Endodermal cell (in vitro differentiated cells): ENCODE measurements at regions not wholly inside any gene's neighbourhood (a gene's known extent, or its start where the extent isn't known, plus 50 kb on each side); places are given as distances from the start of the nearest gene placed in this dataset.

Source experiments
- DNase-seq: peaks from one replicate; pipeline ENCODE4 v3.0.0-alpha.2; 2017
- H3K27ac ChIP-seq: 2 replicates; pipeline ENCODE4 v1.5.1; 2013; ENCODE audit warnings: mild to moderate bottlenecking, low read depth, low read length, moderate library complexity
- H3K27me3 ChIP-seq: 2 replicates; pipeline ENCODE4 v1.6.1; 2013; ENCODE audit warnings: mild to moderate bottlenecking, low read length, moderate library complexity; ENCODE audit not compliant: insufficient read depth, control insufficient read depth, poor library complexity, severe bottlenecking
- H3K36me3 ChIP-seq: 2 replicates; pipeline ENCODE4 v1.7.0; 2013; ENCODE audit warnings: mild to moderate bottlenecking, low read length, moderate library complexity; ENCODE audit not compliant: control insufficient read depth, insufficient read depth
- H3K4me1 ChIP-seq: one replicate; pipeline ENCODE4 v1.7.0; 2013; ENCODE audit warnings: low read length; ENCODE audit not compliant: control insufficient read depth, insufficient read depth
- H3K4me3 ChIP-seq: 2 replicates; pipeline ENCODE4 v1.5.1; 2013; ENCODE audit warnings: mild to moderate bottlenecking, low read length, moderate library complexity
- H3K9ac ChIP-seq: 2 replicates; pipeline ENCODE4 v1.6.1; 2013; ENCODE audit warnings: mild to moderate bottlenecking, low read length, moderate library complexity; ENCODE audit not compliant: poor library complexity, severe bottlenecking; ENCODE audit errors: extremely low read depth
- H3K9me3 ChIP-seq: 2 replicates; pipeline ENCODE4 v1.6.1; 2013; ENCODE audit warnings: mild to moderate bottlenecking, low read length, moderate library complexity; ENCODE audit not compliant: control insufficient read depth
- H3K27ac Mint-ChIP-seq: 2 replicates; pipeline ENCODE4 v1.8.0; 2020; ENCODE audit warnings: mixed read lengths
- H3K27me3 Mint-ChIP-seq: 2 replicates; pipeline ENCODE4 v1.8.0; 2021; ENCODE audit warnings: mild to moderate bottlenecking, mixed read lengths; ENCODE audit not compliant: insufficient read depth
- H3K36me3 Mint-ChIP-seq: 2 replicates; pipeline ENCODE4 v1.8.0; 2020; ENCODE audit warnings: low read depth, mixed read lengths
- H3K4me1 Mint-ChIP-seq: 2 replicates; pipeline ENCODE4 v1.8.0; 2020; ENCODE audit warnings: mixed read lengths
- H3K4me3 Mint-ChIP-seq: 2 replicates; pipeline ENCODE4 v1.8.0; 2020; ENCODE audit warnings: mild to moderate bottlenecking, moderate library complexity, mixed read lengths
- H3K9me3 Mint-ChIP-seq: 2 replicates; pipeline ENCODE4 v1.8.0; 2020; ENCODE audit warnings: mild to moderate bottlenecking, mixed read lengths
- CTCF ChIP-seq: fragments of 200-600 bp; sonication (generic); conservative IDR thresholded peaks from 2 replicates; pipeline ENCODE4 v1.5.0; 2021; ENCODE audit warnings: antibody characterized with exemption, mild to moderate bottlenecking
- WGBS, 2 experiments: methylation state at CpG; one replicate each; pipeline versions ENCODE4 v1.1.5 to v1.1.7; 2013; ENCODE audit warnings: missing lambda C conversion rate in 2 of 2, mixed read lengths in 1 of 2; ENCODE audit not compliant: insufficient coverage in 1 of 2, insufficient read length in 1 of 2; 5-methylcytosine and 5-hydroxymethylcytosine counted together

GRCh38 chr1:186534401-186534800 lies 73.5 kb upstream of the PDC start:
- Mint-ChIP-seq H3K4me1 (no peaks in the 10 kb centered on the region), H3K9me3 (no peaks in the 10 kb centered on the region), H3K27me3 (no peaks in the 10 kb centered on the region), H3K36me3 (no peaks in the 10 kb centered on the region), H3K4me3 (no peak overlapping the region), H3K27ac (no peak overlapping the region)
- Histone ChIP-seq H3K4me1 (no peaks in the 10 kb centered on the region), H3K36me3 (no peaks in the 10 kb centered on the region), H3K27me3 (no peaks in the 10 kb centered on the region), H3K27ac (no peak overlapping the region), H3K9me3 (no peaks in the 10 kb centered on the region), H3K9ac (no peak overlapping the region), H3K4me3 (no peak overlapping the region)
- TF ChIP-seq CTCF = no peak
- WGBS, 2 experiments = 92 to 98% methylated on average over 4 of the region's 4 CpGs
- DNase-seq = no peak

DNA sequence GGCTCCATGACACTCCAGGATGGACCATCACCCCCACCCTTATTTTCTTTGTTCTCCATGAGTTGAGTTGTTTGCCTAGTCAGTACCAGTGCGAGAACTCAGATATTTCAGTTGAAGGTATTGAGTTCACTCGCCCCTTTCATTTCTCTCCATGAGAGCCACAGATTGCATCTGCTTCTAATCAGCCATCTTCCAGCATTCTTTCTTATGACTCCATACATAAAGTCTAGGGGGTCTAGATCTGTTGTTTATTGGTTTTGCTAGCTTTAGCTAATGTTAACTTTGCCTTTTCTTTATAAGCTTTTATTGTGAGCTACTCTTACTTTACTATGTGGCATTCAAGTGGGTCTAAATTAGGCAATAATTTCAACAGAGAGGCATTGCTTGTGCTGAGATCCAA lies 71.6 kb upstream of the PDC start:
- Histone ChIP-seq H3K4me1 (no peaks in the 10 kb centered on the region), H3K27me3 (no peaks in the 10 kb centered on the region), H3K27ac (no peak overlapping the region), H3K36me3 (no peaks in the 10 kb centered on the region), H3K9ac (no peak overlapping the region), H3K9me3 (no peaks in the 10 kb centered on the region), H3K4me3 (no peak overlapping the region)
- H3K4me1 Mint-ChIP-seq = no peaks in the 10 kb centered on the region
- WGBS, 2 experiments = 85 to 100% methylated on average over 1 to 2 of the region's 2 CpGs
- H3K27me3 Mint-ChIP-seq = no peaks in the 10 kb centered on the region
- TF ChIP-seq CTCF = no peak
- H3K36me3 Mint-ChIP-seq = no peaks in the 10 kb centered on the region
- H3K27ac Mint-ChIP-seq = no peak overlapping the region
- DNase-seq = no peak
- H3K9me3 Mint-ChIP-seq = no peaks in the 10 kb centered on the region
- no peak overlapping the region for H3K4me3 Mint-ChIP-seq

DNA sequence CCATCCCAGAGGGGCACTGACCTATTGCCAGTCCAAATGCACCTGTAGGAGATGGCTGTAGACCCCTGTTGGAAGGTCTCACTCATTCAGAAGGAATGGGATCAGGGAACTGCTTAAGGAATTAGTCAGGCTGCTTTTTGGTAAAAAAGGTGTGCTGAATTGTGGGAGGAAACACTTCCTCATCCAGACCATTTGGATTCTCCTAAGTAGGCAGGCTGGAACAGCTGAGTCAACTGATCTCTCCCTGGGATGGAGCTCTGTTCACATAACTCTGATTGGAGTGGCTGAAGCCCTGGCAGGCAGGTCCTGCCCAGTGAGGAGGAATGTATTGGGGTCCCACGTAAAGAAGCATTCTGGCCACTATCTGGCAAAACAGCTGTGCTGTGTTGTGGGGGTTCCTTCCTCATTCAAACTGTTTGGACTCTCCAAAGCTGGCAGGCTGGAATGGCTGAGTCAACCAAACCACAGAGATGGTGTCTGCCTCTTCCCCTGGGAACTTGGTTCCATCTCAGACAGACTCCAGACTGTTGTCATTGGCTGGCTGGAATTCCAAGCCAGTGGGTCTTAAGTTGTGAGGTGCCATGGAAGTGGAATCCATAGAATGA lies 70.7 kb upstream of the PDC start:
- H3K27ac ChIP-seq = no peak overlapping the region
- no peaks in the 10 kb centered on the region for H3K9me3 Mint-ChIP-seq
- H3K4me1 ChIP-seq = no peaks in the 10 kb centered on the region
- no peaks in the 10 kb centered on the region for H3K36me3 Mint-ChIP-seq
- WGBS, 2 experiments = 96% methylated on average over 1 of the region's 1 CpG; no CpG with 5 or more reads in 1 of the 2 experiments
- no peaks in the 10 kb centered on the region for H3K9me3 ChIP-seq
- H3K4me3 ChIP-seq = no peak overlapping the region
- H3K9ac ChIP-seq = no peak overlapping the region
- no peaks in the 10 kb centered on the region for H3K27me3 Mint-ChIP-seq
- H3K4me1 Mint-ChIP-seq = no peaks in the 10 kb centered on the region
- H3K4me3 Mint-ChIP-seq = no peak overlapping the region
- H3K36me3 ChIP-seq = no peaks in the 10 kb centered on the region
- no peak overlapping the region for H3K27ac Mint-ChIP-seq
- DNase-seq = no peak
- no peak for TF ChIP-seq CTCF
- no peaks in the 10 kb centered on the region for H3K27me3 ChIP-seq
